H1 (cell line): ENCODE measurements at regions not wholly inside any gene's neighbourhood (a gene's known extent, or its start where the extent isn't known, plus 50 kb on each side); places are given as distances from the start of the nearest gene placed in this dataset.

ENCODE experiments used
- CTCF ChIA-PET: fragments of 300-600 bp; sonication (Branson Sonifier 250); formaldehyde crosslinking; loops from one replicate; lab custom pipeline; 2021; ENCODE audit not compliant: partially characterized antibody; lab: Charles Lee
- POLR2A ChIA-PET: fragments of 300-600 bp; sonication (Branson Sonifier 250); formaldehyde crosslinking; loops from one replicate; lab custom pipeline; 2021; ENCODE audit warnings: inconsistent platforms; ENCODE audit not compliant: partially characterized antibody; lab: Charles Lee
- DNase-seq, 2 experiments: peaks; one replicate each; pipeline versions ENCODE4 v3.0.0 to v3.0.0-alpha.2; 2010 to 2022; ENCODE audit warnings: low spot score in 2 of 2, low read depth in 1 of 2, mixed read lengths in 1 of 2
- FAIRE-seq: peaks from 2 replicates; lab custom pipeline; 2011; peaks lifted over from hg19 to GRCh38; lab: Jason Lieb, UNC
- H2AFZ ChIP-seq: 2 replicates; pipeline ENCODE4 v1.8.1; 2012; ENCODE audit warnings: low read length, inconsistent platforms
- H2AK5ac ChIP-seq: 2 replicates; pipeline ENCODE4 v1.6.1; 2013; ENCODE audit warnings: low read depth, low read length
- H2BK120ac ChIP-seq: replicated peaks from 2 replicates; pipeline ENCODE3; 2013; ENCODE audit warnings: low read depth, low read length, inconsistent platforms
- H2BK12ac ChIP-seq: 2 replicates; pipeline ENCODE4 v1.6.1; 2013; ENCODE audit warnings: low read depth, low read length
- H2BK15ac ChIP-seq: 2 replicates; pipeline ENCODE4 v1.6.1; 2013; ENCODE audit warnings: low read length
- H2BK20ac ChIP-seq: 2 replicates; pipeline ENCODE4 v1.6.1; 2013; ENCODE audit warnings: low read length
- H2BK5ac ChIP-seq: 2 replicates; pipeline ENCODE4 v1.6.1; 2013; ENCODE audit warnings: low read depth, low read length
- H3K14ac ChIP-seq: 2 replicates; pipeline ENCODE4 v1.6.1; 2013; ENCODE audit warnings: inconsistent platforms; ENCODE audit not compliant: insufficient read length
- H3K18ac ChIP-seq: 2 replicates; pipeline ENCODE4 v1.6.1; 2013; ENCODE audit warnings: low read length; ENCODE audit errors: extremely low read depth
- H3K23ac ChIP-seq: 2 replicates; pipeline ENCODE4 v1.6.1; 2013; ENCODE audit warnings: inconsistent platforms; ENCODE audit not compliant: insufficient read length
- H3K23me2 ChIP-seq: 2 replicates; pipeline ENCODE4 v1.6.1; 2013; ENCODE audit warnings: low read depth, low read length
- H3K27ac ChIP-seq: 2 replicates; pipeline ENCODE4 v1.6.1; 2011; ENCODE audit warnings: low read depth, low read length, inconsistent platforms
- H3K27me3 ChIP-seq, 4 experiments: replicated peaks in 1 of 4; 1 replicate in 1 of 4; 2 replicates in 3 of 4; pipeline versions ENCODE4 v1.6.1 to v1.8.1; 2011 to 2013; ENCODE audit warnings: low read length in 3 of 4, mild to moderate bottlenecking in 3 of 4, inconsistent platforms in 2 of 4, mixed read lengths in 2 of 4, moderate library complexity in 1 of 4; ENCODE audit not compliant: control insufficient read depth in 3 of 4, insufficient read depth in 3 of 4; ENCODE audit errors: extremely low read depth in 1 of 4
- H3K36me3 ChIP-seq, 4 experiments: 2 replicates each; pipeline versions ENCODE4 v1.6.1 to v1.8.1; 2011 to 2013; ENCODE audit warnings: mild to moderate bottlenecking in 4 of 4, low read length in 3 of 4, moderate library complexity in 2 of 4, control low read depth in 1 of 4, inconsistent platforms in 1 of 4; ENCODE audit not compliant: insufficient read depth in 4 of 4, control insufficient read depth in 2 of 4
- H3K4ac ChIP-seq: replicated peaks from 2 replicates; pipeline ENCODE3; 2013; ENCODE audit warnings: low read length, low read depth, mixed read lengths, inconsistent platforms; ENCODE audit not compliant: insufficient read length
- H3K4me1 ChIP-seq, 4 experiments: replicated peaks in 1 of 4; 1 replicate in 1 of 4; 2 replicates in 3 of 4; pipeline versions ENCODE4 v1.6.1 to v1.8.1; 2011 to 2013; ENCODE audit warnings: low read length in 3 of 4, inconsistent platforms in 2 of 4, mixed read lengths in 1 of 4; ENCODE audit not compliant: insufficient read depth in 4 of 4, control insufficient read depth in 3 of 4
- H3K4me2 ChIP-seq, 2 experiments: 2 replicates each; pipeline versions ENCODE4 v1.6.1 to v1.8.1; 2011 to 2013; ENCODE audit warnings: low read depth in 2 of 2, low read length in 2 of 2, control low read depth in 1 of 2, inconsistent platforms in 1 of 2, mild to moderate bottlenecking in 1 of 2; ENCODE audit not compliant: insufficient read depth in 1 of 2
- H3K4me3 ChIP-seq, 4 experiments: fragments of 200-600, 300-600 bp in 1 of 4; sonication (generic), shearing (Covaris generic), sonication (Bioruptor Twin) in 1 of 4; 2 replicates each; pipeline versions ENCODE4 v1.5.1 to v1.8.1; 2011 to 2016; ENCODE audit warnings: low read length in 4 of 4, low read depth in 3 of 4, control low read depth in 2 of 4, inconsistent platforms in 2 of 4, mild to moderate bottlenecking in 2 of 4, mixed read lengths in 1 of 4, moderate library complexity in 1 of 4; ENCODE audit not compliant: insufficient read depth in 2 of 4; ENCODE audit errors: extremely low read depth in 1 of 4
- H3K56ac ChIP-seq: replicated peaks from 2 replicates; pipeline ENCODE3; 2013; ENCODE audit warnings: low read depth, mild to moderate bottlenecking, mixed read lengths, low read length, inconsistent platforms; ENCODE audit not compliant: insufficient read length
- H3K79me1 ChIP-seq: 2 replicates; pipeline ENCODE4 v1.6.1; 2013; ENCODE audit warnings: low read depth, low read length, control low read depth
- H3K79me2 ChIP-seq, 2 experiments: 2 replicates each; pipeline versions ENCODE4 v1.6.1 to v1.8.1; 2012 to 2013; ENCODE audit warnings: low read length in 2 of 2, mild to moderate bottlenecking in 2 of 2, inconsistent platforms in 1 of 2; ENCODE audit not compliant: insufficient read depth in 2 of 2, control insufficient read depth in 1 of 2
- H3K9ac ChIP-seq, 4 experiments: replicated peaks in 1 of 4; 1 replicate in 1 of 4; 2 replicates in 3 of 4; pipeline versions ENCODE4 v1.6.1 to v1.8.1; 2011 to 2013; ENCODE audit warnings: low read depth in 3 of 4, low read length in 3 of 4, control low read depth in 2 of 4, mild to moderate bottlenecking in 2 of 4, moderate library complexity in 2 of 4, inconsistent platforms in 1 of 4; ENCODE audit errors: extremely low read depth in 1 of 4
- H3K9me3 ChIP-seq, 2 experiments: 2 replicates each; pipeline versions ENCODE4 v1.6.1 to v1.8.1; 2012 to 2013; ENCODE audit warnings: mild to moderate bottlenecking in 2 of 2, moderate library complexity in 2 of 2, control low read depth in 1 of 2, inconsistent platforms in 1 of 2, low read depth in 1 of 2, low read length in 1 of 2, mixed read lengths in 1 of 2; ENCODE audit not compliant: insufficient read depth in 2 of 2
- H4K20me1 ChIP-seq, 2 experiments: replicated peaks in 1 of 2; 2 replicates each; pipeline versions ENCODE3 to v1.8.1; 2011 to 2013; ENCODE audit warnings: inconsistent platforms in 2 of 2, low read length in 2 of 2, mild to moderate bottlenecking in 1 of 2; ENCODE audit not compliant: insufficient read depth in 2 of 2, control insufficient read depth in 1 of 2
- H4K5ac ChIP-seq: 2 replicates; pipeline ENCODE4 v1.6.1; 2013; ENCODE audit warnings: low read length, low read depth, mixed read lengths, inconsistent platforms; ENCODE audit not compliant: insufficient read length
- H4K8ac ChIP-seq: 2 replicates; pipeline ENCODE4 v1.8.0; 2013; ENCODE audit warnings: mild to moderate bottlenecking, moderate library complexity, low read length, inconsistent platforms; ENCODE audit not compliant: insufficient read depth; ENCODE audit errors: extremely low read depth
- H4K91ac ChIP-seq: replicated peaks from 2 replicates; pipeline ENCODE3; 2013; ENCODE audit warnings: low read length, mixed read lengths, inconsistent platforms; ENCODE audit not compliant: insufficient read length
- ATF3 ChIP-seq: IDR thresholded peaks from 2 replicates; pipeline ENCODE4 v1.6.1; 2011; ENCODE audit warnings: low read depth, mild to moderate bottlenecking, low read length; ENCODE audit not compliant: insufficient read depth
- CBX5 ChIP-seq: fragments of 300-800, 300-1000 bp; sonication (generic); IDR thresholded peaks from 2 replicates; pipeline ENCODE4 v1.7.1; 2016; ENCODE audit warnings: antibody characterized with exemption, low read length, low read depth
- E2F6 ChIP-seq: IDR thresholded peaks from 2 replicates; pipeline ENCODE4 v1.6.1; 2012; ENCODE audit warnings: inconsistent platforms
- EP300 ChIP-seq, 2 experiments: IDR thresholded peaks; 1 replicate in 1 of 2; 2 replicates in 1 of 2; pipeline ENCODE4 v1.6.1; 2011 to 2012; ENCODE audit warnings: low read depth in 2 of 2, low read length in 2 of 2, mild to moderate bottlenecking in 2 of 2, borderline replicate concordance in 1 of 2, inconsistent platforms in 1 of 2, moderate library complexity in 1 of 2
- GABPA ChIP-seq: IDR thresholded peaks from 2 replicates; pipeline ENCODE4 v1.6.1; 2011; ENCODE audit warnings: mild to moderate bottlenecking, low read length, moderate library complexity, borderline replicate concordance; ENCODE audit not compliant: insufficient read depth
- HDAC2 ChIP-seq, 2 experiments: fragments of 300-600 bp in 1 of 2; sonication (generic) in 1 of 2; IDR thresholded peaks; 2 replicates each; pipeline ENCODE4 v1.6.1; 2011 to 2012; ENCODE audit warnings: low read depth in 2 of 2, low read length in 2 of 2, mild to moderate bottlenecking in 2 of 2, moderate library complexity in 2 of 2, borderline replicate concordance in 1 of 2, inconsistent platforms in 1 of 2
- HDAC6 ChIP-seq: IDR thresholded peaks from one replicate; pipeline ENCODE4 v1.7.1; 2012; ENCODE audit warnings: low read depth, mild to moderate bottlenecking, inconsistent platforms, low read length, moderate library complexity
- MAFK ChIP-seq: IDR thresholded peaks from 2 replicates; pipeline ENCODE4 v1.6.1; 2012; ENCODE audit warnings: low read depth, mild to moderate bottlenecking, improper control_type of control experiment, low read length
- NANOG ChIP-seq: IDR thresholded peaks from 2 replicates; pipeline ENCODE4 v1.6.1; 2011; ENCODE audit warnings: low read length, low read depth, mild to moderate bottlenecking, inconsistent platforms; ENCODE audit not compliant: insufficient read depth, poor library complexity, severe bottlenecking
- RXRA ChIP-seq: IDR thresholded peaks from 2 replicates; pipeline ENCODE4 v1.6.1; 2011; ENCODE audit warnings: low read depth, mild to moderate bottlenecking, low read length, moderate library complexity; ENCODE audit not compliant: insufficient read depth
- SIRT6 ChIP-seq: IDR thresholded peaks from one replicate; pipeline ENCODE4 v1.7.1; 2012; ENCODE audit warnings: low read length, inconsistent platforms
- TBP ChIP-seq: IDR thresholded peaks from 2 replicates; pipeline ENCODE4 v1.6.1; 2011; ENCODE audit warnings: low read depth, low read length, improper control_type of control experiment
- WGBS, 2 experiments: shearing (Covaris generic) in 1 of 2; methylation state at CpG; one replicate each; pipeline versions ENCODE4 v1.1.6 to v1.1.7; 2013 to 2015; ENCODE audit warnings: low lambda C conversion rate in 2 of 2, mixed read lengths in 2 of 2, inconsistent platforms in 1 of 2, low coverage in 1 of 2, missing lambda C conversion rate in 1 of 2; ENCODE audit not compliant: insufficient replicate concordance in 2 of 2, insufficient coverage in 1 of 2, insufficient read length in 1 of 2; ENCODE audit errors: extremely low coverage in 1 of 2, missing lambda C conversion rate in 1 of 2; 5-methylcytosine and 5-hydroxymethylcytosine counted together

DNA sequence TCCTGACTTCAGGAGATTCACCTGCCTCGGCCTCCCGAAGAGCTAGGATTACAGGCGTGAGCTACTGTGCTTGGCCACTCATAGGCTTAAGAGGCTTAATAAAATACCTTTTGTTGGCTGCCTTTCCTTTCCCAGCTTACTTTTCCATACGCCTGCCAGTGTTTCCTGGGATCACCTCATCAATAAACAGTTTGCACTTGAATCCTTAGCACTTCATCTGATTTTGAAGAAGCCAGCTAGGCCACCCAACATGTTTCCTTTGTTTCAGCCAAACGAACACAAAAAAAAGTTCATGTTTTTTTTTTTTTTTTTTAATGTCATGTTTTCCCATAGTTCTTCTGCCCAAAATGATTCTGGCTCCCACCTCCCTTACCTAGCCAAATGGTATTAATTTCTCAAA is 92.3 kb downstream of the RAP2B start:
- no peak overlapping the region for H3K4me2 ChIP-seq
- H2BK5ac ChIP-seq = no peak overlapping the region
- H3K27ac ChIP-seq = no peak overlapping the region
- H2BK120ac ChIP-seq = no peak overlapping the region
- DNase-seq (no peak), FAIRE-seq (no peak)
- no peak overlapping the region for H3K4me3 ChIP-seq
- no peak overlapping the region for H3K14ac ChIP-seq
- H3K23me2 ChIP-seq = no peaks in the 10 kb centered on the region
- no peak overlapping the region for H4K91ac ChIP-seq
- no peak overlapping the region for H4K8ac ChIP-seq
- H2BK20ac ChIP-seq = no peak overlapping the region
- peaks cover 0 to 2% (median 0%) of the 10 kb centered on the region in 4 experiments; a peak in 1 of 7 replicates for H3K4me1 ChIP-seq
- no peaks in the 10 kb centered on the region for H3K36me3 ChIP-seq
- H2AK5ac ChIP-seq = no peak overlapping the region
- ChIA-PET POLR2A (interaction anchor here (0.7 kb wide), 1 partner anchor 91 kb away, joined by 3 read pairs; no protein-coding TSS in a partner anchor), CTCF (interaction anchor here (0.9 kb wide), 1 partner anchor 46 kb away, joined by 3 read pairs; no protein-coding TSS in a partner anchor)
- no peak overlapping the region for H3K9ac ChIP-seq
- no peak overlapping the region for H2BK12ac ChIP-seq
- H2BK15ac ChIP-seq = no peak overlapping the region
- no peaks in the 10 kb centered on the region for H4K20me1 ChIP-seq
- no peak overlapping the region for H3K23ac ChIP-seq
- H3K18ac ChIP-seq = no peak overlapping the region
- no peak overlapping the region for H3K4ac ChIP-seq
- H3K79me2 ChIP-seq = no peaks in the 10 kb centered on the region
- no peaks in the 10 kb centered on the region for H3K79me1 ChIP-seq
- H3K27me3 ChIP-seq = no peaks in the 10 kb centered on the region
- no peak overlapping the region for H2AFZ ChIP-seq
- H3K9me3 ChIP-seq = no peaks in the 10 kb centered on the region
- no peak overlapping the region for H4K5ac ChIP-seq
- WGBS, 2 experiments = 86% methylated on average over 5 of the region's 5 CpGs; no CpG with 5 or more reads in 1 of the 2 experiments
- H3K56ac ChIP-seq = no peak overlapping the region
- TF ChIP-seq HDAC6 (no peak), TBP (no peak), RXRA (no peak), E2F6 (no peak), CBX5 (no peak), EP300 (IDR thresholded peaks at IDR 0.05; ENCODE audit: borderline replicate concordance in 1 of 2, low read depth in 2 of 2, low read length in 2 of 2) (no peak), MAFK (no peak), ATF3 (no peak), SIRT6 (no peak), NANOG (no peak), GABPA (no peak), HDAC2 (IDR thresholded peaks at IDR 0.05; ENCODE audit: borderline replicate concordance in 1 of 2, low read depth in 2 of 2, low read length in 2 of 2) (no peak)
